PC-9 (cell line): ENCODE measurements at regions not wholly inside any gene's neighbourhood (a gene's known extent, or its start where the extent isn't known, plus 50 kb on each side); places are given as distances from the start of the nearest gene placed in this dataset.

Source experiments
- CTCF ChIP-seq: fragments of 200-600 bp; sonication (generic); conservative IDR thresholded peaks from 2 replicates; pipeline ENCODE4 v1.6.1; 2017; ENCODE audit warnings: mixed run types, antibody characterized with exemption, mild to moderate bottlenecking, moderate library complexity
- EZH2 ChIP-seq: fragments of 200-600 bp; sonication (generic); IDR thresholded peaks from 2 replicates; pipeline ENCODE4 v1.8.0; 2017; ENCODE audit warnings: antibody characterized with exemption, low read depth

DNA sequence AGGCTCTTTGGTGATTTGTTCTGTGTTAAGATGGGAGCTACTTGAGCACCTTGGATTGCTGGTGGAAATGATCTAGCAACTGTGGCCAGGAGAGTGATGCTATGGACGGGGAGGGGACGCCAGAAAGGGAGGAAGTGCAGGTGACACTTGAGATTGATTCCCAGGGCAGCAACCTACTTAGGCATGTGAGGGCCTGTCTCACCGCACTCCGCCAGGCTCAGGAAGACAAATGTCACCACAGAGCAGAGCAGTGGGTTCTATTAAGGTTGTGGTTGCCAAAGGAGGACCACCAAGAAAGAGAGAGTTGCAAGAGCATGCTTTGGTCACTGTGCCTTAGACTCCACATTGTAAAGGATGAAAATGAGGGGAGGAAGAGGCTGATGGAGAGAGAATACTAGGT is 404.3 kb downstream of the IRX1 start:
- TF ChIP-seq EZH2 (no peak), CTCF (no peak)
